Sigmoid colon (tissue), 4 donors: ENCODE measurements at regions not wholly inside any gene's neighbourhood (a gene's known extent, or its start where the extent isn't known, plus 50 kb on each side); places are given as distances from the start of the nearest gene placed in this dataset.

Experiments used
- EP300 ChIP-seq, 4 donors: sonication (generic); formaldehyde crosslinking; IDR thresholded peaks; one replicate each; pipeline ENCODE4 v1.6.1; 2017; ENCODE audit warnings: antibody characterized with exemption in 4 of 4
- POLR2A ChIP-seq, 2 donors: fragments of 450-650 bp; IDR thresholded peaks; one replicate each; pipeline ENCODE4 v1.6.1; 2016; ENCODE audit warnings: antibody characterized with exemption in 2 of 2, mild to moderate bottlenecking in 2 of 2, moderate library complexity in 2 of 2
- POLR2AphosphoS5 ChIP-seq, 4 donors: sonication (generic); formaldehyde crosslinking; IDR thresholded peaks; one replicate each; pipeline ENCODE4 v1.6.1; 2017; ENCODE audit warnings: antibody characterized with exemption in 4 of 4
- TF ChIP-seq, protein P1 (sequence below), 4 experiments: fragments of 450-650 bp in 3 of 4; fragments of 200-600 bp in 1 of 4; IDR thresholded peaks; one replicate each; pipeline ENCODE4 v1.5.1; 2016 to 2019; ENCODE audit warnings: antibody characterized with exemption in 4 of 4, mild to moderate bottlenecking in 3 of 4, moderate library complexity in 2 of 4

DNA sequence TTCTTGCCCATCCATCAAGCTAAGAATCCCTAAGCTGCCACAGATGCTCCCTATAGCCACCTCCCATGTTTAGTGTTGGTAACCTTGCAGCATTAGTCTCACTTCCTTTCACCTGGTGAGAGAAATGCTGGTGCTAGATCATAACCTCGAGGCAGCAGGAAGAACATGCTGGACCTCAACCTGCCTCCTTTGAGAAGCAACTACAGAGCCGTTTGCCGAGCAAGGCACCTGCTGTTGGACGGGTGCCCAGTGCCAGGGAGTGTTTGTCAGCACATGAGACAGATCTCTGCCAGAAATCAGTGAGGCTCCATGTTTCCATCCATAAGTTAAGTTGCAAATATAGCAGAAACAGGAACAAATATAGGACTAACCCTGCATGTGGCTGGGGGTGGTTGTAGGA, 955.7 kb downstream of the TUSC7 start:
- TF ChIP-seq, protein P1, sequence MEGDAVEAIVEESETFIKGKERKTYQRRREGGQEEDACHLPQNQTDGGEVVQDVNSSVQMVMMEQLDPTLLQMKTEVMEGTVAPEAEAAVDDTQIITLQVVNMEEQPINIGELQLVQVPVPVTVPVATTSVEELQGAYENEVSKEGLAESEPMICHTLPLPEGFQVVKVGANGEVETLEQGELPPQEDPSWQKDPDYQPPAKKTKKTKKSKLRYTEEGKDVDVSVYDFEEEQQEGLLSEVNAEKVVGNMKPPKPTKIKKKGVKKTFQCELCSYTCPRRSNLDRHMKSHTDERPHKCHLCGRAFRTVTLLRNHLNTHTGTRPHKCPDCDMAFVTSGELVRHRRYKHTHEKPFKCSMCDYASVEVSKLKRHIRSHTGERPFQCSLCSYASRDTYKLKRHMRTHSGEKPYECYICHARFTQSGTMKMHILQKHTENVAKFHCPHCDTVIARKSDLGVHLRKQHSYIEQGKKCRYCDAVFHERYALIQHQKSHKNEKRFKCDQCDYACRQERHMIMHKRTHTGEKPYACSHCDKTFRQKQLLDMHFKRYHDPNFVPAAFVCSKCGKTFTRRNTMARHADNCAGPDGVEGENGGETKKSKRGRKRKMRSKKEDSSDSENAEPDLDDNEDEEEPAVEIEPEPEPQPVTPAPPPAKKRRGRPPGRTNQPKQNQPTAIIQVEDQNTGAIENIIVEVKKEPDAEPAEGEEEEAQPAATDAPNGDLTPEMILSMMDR (IDR thresholded peaks at IDR 0.05): no peak
- TF ChIP-seq POLR2A (IDR thresholded peaks at IDR 0.05): no peak
- no peak for TF ChIP-seq EP300 (IDR thresholded peaks at IDR 0.05)
- no peak for TF ChIP-seq POLR2AphosphoS5 (IDR thresholded peaks at IDR 0.05)
